ENCODE measurements at regions not wholly inside any gene's neighbourhood (a gene's known extent, or its start where the extent isn't known, plus 50 kb on each side); places are given as distances from the start of the nearest gene placed in this dataset.

DNA sequence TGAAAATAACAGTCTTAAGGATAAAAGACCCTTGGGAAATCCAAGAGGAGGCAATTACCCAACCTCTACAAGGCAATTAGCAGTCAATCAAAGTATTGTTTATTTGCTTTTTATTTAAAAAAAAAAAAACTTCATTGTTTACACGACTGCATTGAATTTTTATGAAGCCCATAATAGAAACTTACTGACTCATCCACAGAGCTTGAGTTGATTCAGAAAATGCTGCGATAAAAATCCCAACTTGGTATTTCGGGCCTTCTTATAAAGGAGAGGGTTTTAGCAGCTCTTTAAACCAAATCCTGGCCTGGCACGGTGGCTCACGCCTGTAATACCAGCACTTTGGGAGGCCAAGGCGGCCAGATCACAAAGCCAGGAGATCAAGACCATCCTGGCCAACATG lies 69.2 kb upstream of the PALS2 start:
- H3K4me3 Mint-ChIP-seq: no peak overlapping the region
- Histone ChIP-seq H3K27me3 (ENCODE audit: control insufficient read depth in 2 of 2, insufficient read depth in 2 of 2, low read length in 2 of 2) (no peaks in the 10 kb centered on the region), H3K9me3 (ENCODE audit: control insufficient read depth in 2 of 3, low read length in 3 of 3) (no peaks in the 10 kb centered on the region), H3K27ac (ENCODE audit: low read depth, low read length) (no peak overlapping the region), H3K4me3 (ENCODE audit: low read length) (no peak overlapping the region), H3K4me1 (ENCODE audit: control insufficient read depth in 2 of 2, insufficient read depth in 2 of 2, low read length in 2 of 2) (no peaks in the 10 kb centered on the region), H3K36me3 (ENCODE audit: control insufficient read depth in 2 of 3, insufficient read depth in 3 of 3, low read length in 3 of 3) (no peaks in the 10 kb centered on the region)
- DNase-seq (no peak), ATAC-seq (no peak)
- ChIA-PET POLR2A (no interaction called here), CTCF (no interaction called here)
- intact Hi-C loops (cut with micrococcal nuclease): no loop called here
- H3K9me3 Mint-ChIP-seq: no peaks in the 10 kb centered on the region
- H3K4me1 Mint-ChIP-seq: no peaks in the 10 kb centered on the region
- no peak overlapping the region for H3K27ac Mint-ChIP-seq
- H3K36me3 Mint-ChIP-seq: no peaks in the 10 kb centered on the region
- peaks cover 0 to 8% (median 0%) of the 10 kb centered on the region in 5 donors for H3K27me3 Mint-ChIP-seq

DNA sequence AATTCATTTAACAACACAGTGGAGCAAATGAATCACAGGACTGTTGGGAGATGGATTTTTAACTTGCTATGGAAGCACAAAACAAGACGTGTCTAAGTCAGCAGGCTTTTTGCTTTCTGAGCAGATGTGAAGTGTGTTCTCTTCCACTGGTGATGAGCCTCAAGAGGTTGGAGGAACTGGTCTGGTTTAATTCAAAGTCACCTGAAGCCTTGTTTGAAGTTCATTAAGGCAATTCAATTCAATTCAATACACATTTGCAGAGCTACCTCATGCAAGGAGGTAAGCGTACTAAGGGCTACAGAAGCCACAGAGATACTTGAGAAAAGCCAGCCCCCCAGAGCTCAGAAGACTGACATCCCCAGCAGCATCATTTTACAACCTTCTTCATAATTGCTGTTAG lies 68.4 kb upstream of the PALS2 start:
- ATAC-seq: no peak
- Histone ChIP-seq H3K4me3 (ENCODE audit: low read length) (no peak overlapping the region), H3K4me1 (ENCODE audit: control insufficient read depth in 2 of 2, insufficient read depth in 2 of 2, low read length in 2 of 2) (no peaks in the 10 kb centered on the region), H3K36me3 (ENCODE audit: control insufficient read depth in 2 of 3, insufficient read depth in 3 of 3, low read length in 3 of 3) (no peaks in the 10 kb centered on the region), H3K27ac (ENCODE audit: low read depth, low read length) (no peak overlapping the region), H3K9me3 (ENCODE audit: control insufficient read depth in 2 of 3, low read length in 3 of 3) (no peaks in the 10 kb centered on the region), H3K27me3 (ENCODE audit: control insufficient read depth in 2 of 2, insufficient read depth in 2 of 2, low read length in 2 of 2) (no peaks in the 10 kb centered on the region)
- Mint-ChIP-seq H3K4me3 (no peak overlapping the region), H3K36me3 (no peaks in the 10 kb centered on the region), H3K4me1 (no peaks in the 10 kb centered on the region), H3K27me3 (peaks cover 0 to 4% (median 0%) of the 10 kb centered on the region in 5 donors), H3K27ac (no peak overlapping the region), H3K9me3 (no peaks in the 10 kb centered on the region)
- ChIA-PET CTCF (no interaction called here), POLR2A (no interaction called here)
- intact Hi-C loops (cut with micrococcal nuclease): no loop called here
- DNase-seq: no peak

DNA sequence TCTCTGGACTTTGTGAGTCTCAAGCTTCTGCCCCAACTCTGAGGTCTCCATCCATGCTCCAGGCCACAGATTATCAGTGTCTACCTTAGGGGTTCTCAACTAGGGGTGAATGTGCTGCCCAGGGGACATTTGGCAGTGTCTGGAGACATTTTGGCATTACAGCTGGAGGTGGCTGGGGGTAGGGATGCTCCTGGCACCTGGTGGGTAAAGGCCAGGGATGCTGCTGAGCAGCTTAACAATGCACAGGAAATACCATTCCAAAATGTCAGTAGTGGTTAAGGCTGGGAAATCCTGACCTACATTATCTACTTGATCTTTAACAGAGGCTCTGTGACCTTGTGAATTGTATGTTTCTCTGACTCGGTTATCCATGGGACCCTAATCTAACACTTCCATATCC lies 67.3 kb upstream of the PALS2 start:
- DNase-seq (no peak), ATAC-seq (no peak)
- Histone ChIP-seq H3K27ac (ENCODE audit: low read depth, low read length) (no peak overlapping the region), H3K4me3 (ENCODE audit: low read length) (no peak overlapping the region), H3K9me3 (ENCODE audit: control insufficient read depth in 2 of 3, low read length in 3 of 3) (no peaks in the 10 kb centered on the region), H3K27me3 (ENCODE audit: control insufficient read depth in 2 of 2, insufficient read depth in 2 of 2, low read length in 2 of 2) (no peaks in the 10 kb centered on the region), H3K36me3 (ENCODE audit: control insufficient read depth in 2 of 3, insufficient read depth in 3 of 3, low read length in 3 of 3) (no peaks in the 10 kb centered on the region), H3K4me1 (ENCODE audit: control insufficient read depth in 2 of 2, insufficient read depth in 2 of 2, low read length in 2 of 2) (no peaks in the 10 kb centered on the region)
- H3K4me1 Mint-ChIP-seq: no peaks in the 10 kb centered on the region
- no peaks in the 10 kb centered on the region for H3K36me3 Mint-ChIP-seq
- CTCF ChIA-PET: no interaction called here
- H3K4me3 Mint-ChIP-seq: no peak overlapping the region
- H3K27me3 Mint-ChIP-seq: peaks cover 0 to 7% (median 0%) of the 10 kb centered on the region in 5 donors
- H3K9me3 Mint-ChIP-seq: peaks cover 0 to under 1% (median 0%) of the 10 kb centered on the region in 11 donors
- POLR2A ChIA-PET: no interaction called here
- intact Hi-C loops (cut with micrococcal nuclease): no loop called here
- H3K27ac Mint-ChIP-seq: no peak overlapping the region

DNA sequence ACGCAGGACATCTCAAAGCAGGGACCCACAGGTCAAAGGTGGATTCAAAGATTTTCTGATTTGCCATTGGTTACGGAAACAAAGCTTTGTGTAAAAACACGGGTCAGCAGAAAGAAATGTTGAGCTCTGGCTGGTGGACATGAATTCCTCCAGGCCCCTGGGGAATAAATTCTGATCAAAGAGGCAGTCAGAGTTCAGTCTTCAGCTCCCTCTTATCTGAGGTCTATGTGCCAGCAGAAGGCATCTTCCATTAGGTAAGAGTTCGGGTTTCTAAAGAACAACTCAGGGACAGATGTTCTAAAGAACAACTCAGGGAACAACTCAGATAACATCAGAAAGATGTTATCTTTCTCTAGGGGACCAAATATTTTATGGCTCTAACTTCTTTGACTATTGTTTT lies 64.9 kb upstream of the PALS2 start:
- DNase-seq (no peak), ATAC-seq (no peak)
- Mint-ChIP-seq H3K36me3 (no peaks in the 10 kb centered on the region), H3K27ac (no peak overlapping the region), H3K4me3 (no peak overlapping the region), H3K4me1 (no peaks in the 10 kb centered on the region), H3K27me3 (peaks cover 0 to 11% (median 0%) of the 10 kb centered on the region in 5 donors), H3K9me3 (peaks cover 0 to 2% (median 0%) of the 10 kb centered on the region in 11 donors)
- intact Hi-C loops (cut with micrococcal nuclease): no loop called here
- Histone ChIP-seq H3K27me3 (ENCODE audit: control insufficient read depth in 2 of 2, insufficient read depth in 2 of 2, low read length in 2 of 2) (no peaks in the 10 kb centered on the region), H3K9me3 (ENCODE audit: control insufficient read depth in 2 of 3, low read length in 3 of 3) (no peaks in the 10 kb centered on the region), H3K4me1 (ENCODE audit: control insufficient read depth in 2 of 2, insufficient read depth in 2 of 2, low read length in 2 of 2) (no peaks in the 10 kb centered on the region), H3K36me3 (ENCODE audit: control insufficient read depth in 2 of 3, insufficient read depth in 3 of 3, low read length in 3 of 3) (no peaks in the 10 kb centered on the region), H3K27ac (ENCODE audit: low read depth, low read length) (no peak overlapping the region), H3K4me3 (ENCODE audit: low read length) (no peak overlapping the region)
- ChIA-PET POLR2A (no interaction called here), CTCF (no interaction called here)

DNA sequence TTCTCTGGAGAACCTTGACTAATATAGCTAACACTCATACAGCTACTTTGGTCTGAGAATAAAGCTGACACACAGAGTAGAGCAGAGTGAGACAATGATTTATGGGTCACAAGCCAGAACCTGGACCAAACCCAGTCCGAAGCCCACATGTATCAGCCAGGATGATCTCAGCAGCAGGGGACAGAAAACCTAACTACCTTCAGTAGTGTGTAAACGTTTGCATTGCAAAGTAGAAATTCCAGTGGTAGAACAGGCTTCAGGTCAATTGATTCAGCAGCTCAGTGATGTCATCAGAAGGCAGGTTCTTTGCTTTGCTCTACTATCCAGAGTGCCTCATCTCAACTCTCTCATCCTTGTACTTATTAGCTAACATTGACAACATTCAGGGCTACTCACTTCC lies 62.5 kb upstream of the PALS2 start:
- Mint-ChIP-seq H3K36me3 (no peaks in the 10 kb centered on the region), H3K4me1 (no peaks in the 10 kb centered on the region), H3K4me3 (no peak overlapping the region), H3K9me3 (peaks cover 0 to 3% (median 0%) of the 10 kb centered on the region in 11 donors), H3K27ac (no peak overlapping the region), H3K27me3 (peaks cover 0 to 11% (median 7%) of the 10 kb centered on the region in 5 donors)
- ATAC-seq (no peak), DNase-seq (no peak)
- no peaks in the 10 kb centered on the region for H3K4me1 ChIP-seq (ENCODE audit: control insufficient read depth in 2 of 2, insufficient read depth in 2 of 2, low read length in 2 of 2)
- POLR2A ChIA-PET: no interaction called here
- CTCF ChIA-PET: no interaction called here
- H3K27ac ChIP-seq (ENCODE audit: low read depth, low read length): no peak overlapping the region
- no peaks in the 10 kb centered on the region for H3K36me3 ChIP-seq (ENCODE audit: control insufficient read depth in 2 of 3, insufficient read depth in 3 of 3, low read length in 3 of 3)
- H3K4me3 ChIP-seq (ENCODE audit: low read length): no peak overlapping the region
- no peaks in the 10 kb centered on the region for H3K27me3 ChIP-seq (ENCODE audit: control insufficient read depth in 2 of 2, insufficient read depth in 2 of 2, low read length in 2 of 2)
- intact Hi-C loops (cut with micrococcal nuclease): no loop called here
- no peaks in the 10 kb centered on the region for H3K9me3 ChIP-seq (ENCODE audit: control insufficient read depth in 2 of 3, low read length in 3 of 3)

DNA sequence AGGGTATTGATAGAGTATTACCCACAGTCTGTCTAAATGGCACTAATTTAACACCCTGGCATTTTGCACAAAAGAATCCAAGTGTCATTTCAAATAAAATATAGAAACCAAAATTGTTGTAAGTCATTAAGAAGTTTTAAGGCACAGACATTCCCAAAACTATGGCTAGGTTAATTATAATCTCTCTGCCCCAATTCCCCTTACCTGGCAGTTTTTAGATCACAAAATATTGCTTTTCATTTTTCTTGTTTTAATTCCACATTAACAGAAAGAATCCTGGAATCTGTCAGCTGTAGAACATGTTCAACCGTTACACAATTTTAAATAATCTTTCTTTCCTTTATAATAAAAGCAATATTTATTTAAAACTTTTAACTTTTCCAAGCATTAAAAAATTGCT lies 56.1 kb upstream of the PALS2 start:
- Histone ChIP-seq H3K4me1 (ENCODE audit: control insufficient read depth in 2 of 2, insufficient read depth in 2 of 2, low read length in 2 of 2) (no peaks in the 10 kb centered on the region), H3K27ac (ENCODE audit: low read depth, low read length) (no peak overlapping the region), H3K9me3 (ENCODE audit: control insufficient read depth in 2 of 3, low read length in 3 of 3) (no peaks in the 10 kb centered on the region), H3K4me3 (ENCODE audit: low read length) (no peak overlapping the region), H3K27me3 (ENCODE audit: control insufficient read depth in 2 of 2, insufficient read depth in 2 of 2, low read length in 2 of 2) (no peaks in the 10 kb centered on the region), H3K36me3 (ENCODE audit: control insufficient read depth in 2 of 3, insufficient read depth in 3 of 3, low read length in 3 of 3) (no peaks in the 10 kb centered on the region)
- intact Hi-C loops (cut with micrococcal nuclease): no loop called here
- H3K9me3 Mint-ChIP-seq: peaks cover 0 to 3% (median 0%) of the 10 kb centered on the region in 11 donors
- H3K27ac Mint-ChIP-seq: no peak overlapping the region
- DNase-seq (no peak), ATAC-seq (no peak)
- H3K36me3 Mint-ChIP-seq: no peaks in the 10 kb centered on the region
- CTCF ChIA-PET: no interaction called here
- no peak overlapping the region for H3K4me3 Mint-ChIP-seq
- no peaks in the 10 kb centered on the region for H3K4me1 Mint-ChIP-seq
- peaks cover 15 to 41% (median 25%) of the 10 kb centered on the region in 5 donors for H3K27me3 Mint-ChIP-seq
- POLR2A ChIA-PET: no interaction called here

DNA sequence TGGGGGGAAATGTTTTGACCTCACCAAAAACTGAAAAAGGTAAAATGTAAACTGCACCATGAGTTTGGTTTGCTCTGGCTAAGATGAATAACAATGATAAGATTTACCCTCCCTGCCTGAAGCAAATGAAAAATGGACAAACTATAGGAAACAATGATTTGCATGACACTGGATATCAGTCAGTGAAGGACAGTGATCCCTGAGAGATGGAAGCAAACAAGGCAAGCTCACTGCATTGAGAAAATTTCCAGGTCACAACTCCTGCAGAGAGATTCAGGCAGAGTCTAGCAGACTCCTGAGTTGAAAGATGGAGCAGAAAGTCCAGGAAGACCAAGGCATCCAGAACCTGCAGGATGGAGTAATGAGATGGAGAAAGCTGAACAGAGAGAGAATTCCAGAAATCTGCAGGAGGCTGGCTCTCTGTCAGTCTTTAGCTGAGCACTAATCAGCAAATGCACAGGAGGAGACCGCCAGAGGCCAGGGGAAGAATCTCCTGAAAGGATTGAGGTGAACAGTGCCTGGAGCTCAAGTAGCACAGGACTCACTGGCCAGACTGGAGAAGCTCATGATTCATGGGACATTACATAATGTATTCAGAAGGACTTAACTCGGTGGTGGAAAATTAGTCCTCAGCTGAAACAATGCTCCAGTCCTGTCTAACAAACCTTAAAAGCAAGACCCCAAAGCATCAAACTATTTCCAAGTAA lies 51.2 kb upstream of the PALS2 start:
- Mint-ChIP-seq H3K4me1 (peaks cover 0 to 1% (median 0%) of the 10 kb centered on the region in 7 donors), H3K27ac (no peak overlapping the region), H3K27me3 (peaks cover 25 to 49% (median 39%) of the 10 kb centered on the region in 5 donors), H3K36me3 (no peaks in the 10 kb centered on the region), H3K9me3 (no peaks in the 10 kb centered on the region), H3K4me3 (no peak overlapping the region)
- intact Hi-C loops (cut with micrococcal nuclease): no loop called here
- Histone ChIP-seq H3K4me1 (ENCODE audit: control insufficient read depth in 2 of 2, insufficient read depth in 2 of 2, low read length in 2 of 2) (no peaks in the 10 kb centered on the region), H3K27ac (ENCODE audit: low read depth, low read length) (no peak overlapping the region), H3K4me3 (ENCODE audit: low read length) (no peak overlapping the region), H3K9me3 (ENCODE audit: control insufficient read depth in 2 of 3, low read length in 3 of 3) (no peaks in the 10 kb centered on the region), H3K27me3 (ENCODE audit: control insufficient read depth in 2 of 2, insufficient read depth in 2 of 2, low read length in 2 of 2) (no peaks in the 10 kb centered on the region), H3K36me3 (ENCODE audit: control insufficient read depth in 2 of 3, insufficient read depth in 3 of 3, low read length in 3 of 3) (no peaks in the 10 kb centered on the region)
- no peak for ATAC-seq
- no peak for DNase-seq
- ChIA-PET POLR2A (no interaction called here), CTCF (interaction anchor here (0.6 kb wide), 1 partner anchor 179 kb away, joined by 3 read pairs; no protein-coding TSS in a partner anchor)

All from naive thymus-derived CD4-positive, alpha-beta T cell (primary cell).